Spleen (tissue), 11 donors: ENCODE measurements at regions not wholly inside any gene's neighbourhood (a gene's known extent, or its start where the extent isn't known, plus 50 kb on each side); places are given as distances from the start of the nearest gene placed in this dataset.
"Not testable (repeated sequence)": the region's sequence is repeated elsewhere in the genome, so short reads cannot be mapped to it uniquely, and the experiment has no call there.

Experiments
- DNase-seq: peaks from one replicate; pipeline ENCODE4 v3.0.0-alpha.2; 2020
- H3K27ac ChIP-seq, 8 donors: fragments of 200-600 bp; sonication (generic) in 7 of 8; 1 replicate in 4 of 8; 2 replicates in 4 of 8; pipeline versions ENCODE4 v1.5.0 to v1.8.0; 2016 to 2021; ENCODE audit warnings: inconsistent platforms in 4 of 8, mild to moderate bottlenecking in 4 of 8, moderate library complexity in 1 of 8
- H3K27me3 ChIP-seq, 7 donors: fragments of 200-600 bp; sonication (generic) in 6 of 7; replicated peaks in 1 of 7; 1 replicate in 4 of 7; 2 replicates in 3 of 7; pipeline versions ENCODE4 v1.5.0 to v1.8.0; 2016 to 2021; ENCODE audit warnings: inconsistent platforms in 3 of 7, mild to moderate bottlenecking in 1 of 7
- H3K36me3 ChIP-seq, 6 donors: fragments of 200-600 bp; sonication (generic) in 5 of 6; 1 replicate in 4 of 6; 2 replicates in 2 of 6; pipeline versions ENCODE4 v1.5.0 to v1.8.0; 2016 to 2021; ENCODE audit warnings: inconsistent platforms in 2 of 6
- H3K4me1 ChIP-seq, 6 donors: fragments of 200-600 bp; sonication (generic) in 5 of 6; 1 replicate in 3 of 6; 2 replicates in 3 of 6; pipeline versions ENCODE4 v1.5.0 to v1.8.0; 2016 to 2021; ENCODE audit warnings: inconsistent platforms in 3 of 6
- H3K4me3 ChIP-seq, 8 donors: fragments of 200-600 bp; sonication (generic) in 7 of 8; 1 replicate in 4 of 8; 2 replicates in 4 of 8; pipeline versions ENCODE4 v1.5.0 to v1.8.0; 2016 to 2021; ENCODE audit warnings: inconsistent platforms in 4 of 8, mild to moderate bottlenecking in 4 of 8, moderate library complexity in 2 of 8
- H3K9me3 ChIP-seq, 8 donors: fragments of 200-600 bp; sonication (generic) in 7 of 8; 1 replicate in 4 of 8; 2 replicates in 4 of 8; pipeline versions ENCODE4 v1.5.0 to v1.8.0; 2016 to 2021; ENCODE audit warnings: inconsistent platforms in 4 of 8
- POLR2A ChIP-seq, 3 donors: fragments of 450-650 bp; IDR thresholded peaks; one replicate each; pipeline ENCODE4 v1.5.1; 2017; ENCODE audit warnings: antibody characterized with exemption in 3 of 3, mild to moderate bottlenecking in 1 of 3
- POLR2AphosphoS5 ChIP-seq, 3 donors: sonication (generic); formaldehyde crosslinking; IDR thresholded peaks; one replicate each; pipeline ENCODE4 v1.5.1; 2017; ENCODE audit warnings: antibody characterized with exemption in 3 of 3
- WGBS, 5 donors: extraction: QIAGEN DNeasy Blood & Tissue Kit in 3 of 5; methylation state at CpG; one replicate each; pipeline versions ENCODE4 v1.1.5 to v1.1.7; 2013 to 2018; 5-methylcytosine and 5-hydroxymethylcytosine counted together
- intact Hi-C: fragments of 100-400 bp; cut with DNase I; formaldehyde crosslinking; loops from one replicate; pipeline ENCODE4 v1.15.0; 2023; ENCODE audit warnings: low total_unique reads
- TF ChIP-seq, protein P1 (sequence below), 11 experiments: fragments of 200-600 bp in 7 of 11; fragments of 450-650 bp in 4 of 11; sonication (generic) in 4 of 11; IDR thresholded peaks in 8 of 11; conservative IDR thresholded peaks in 3 of 11; 1 replicate in 7 of 11; 2 replicates in 4 of 11; pipeline versions ENCODE4 v1.4.0 to v1.8.0; 2016 to 2021; ENCODE audit warnings: antibody characterized with exemption in 11 of 11, inconsistent platforms in 4 of 11, mild to moderate bottlenecking in 1 of 11
- donor health status: healthy with polysubstance abuse.
- donor health status: DM: no; HTN: no; CAD: no; lungs with moderate emphysema.
- donor health status: DM: no; HTN: no; CAD: no.
- donor health status: Bipolar disorder and iron deficiency.
- donor health status: healthy.
- donor health status: DM: no; HTN: no; CAD: no.
- donor health status: DM: yes; HTN: yes; CAD: no.

- Histone ChIP-seq H3K4me3 (no peak overlapping the region), H3K27me3 (no peaks in the 10 kb centered on the region), H3K4me1 (no peaks in the 10 kb centered on the region), H3K27ac (no peak overlapping the region), H3K9me3 (no peaks in the 10 kb centered on the region), H3K36me3 (no peaks in the 10 kb centered on the region)
- WGBS, 5 donors: 68 to 88% (median 75%) methylated on average over 5 of the region's 5 CpGs
- intact Hi-C loops: no loop called here
- TF ChIP-seq POLR2A (IDR thresholded peaks at IDR 0.05) (no peak), POLR2AphosphoS5 (IDR thresholded peaks at IDR 0.05) (no peak)
- TF ChIP-seq, protein P1, sequence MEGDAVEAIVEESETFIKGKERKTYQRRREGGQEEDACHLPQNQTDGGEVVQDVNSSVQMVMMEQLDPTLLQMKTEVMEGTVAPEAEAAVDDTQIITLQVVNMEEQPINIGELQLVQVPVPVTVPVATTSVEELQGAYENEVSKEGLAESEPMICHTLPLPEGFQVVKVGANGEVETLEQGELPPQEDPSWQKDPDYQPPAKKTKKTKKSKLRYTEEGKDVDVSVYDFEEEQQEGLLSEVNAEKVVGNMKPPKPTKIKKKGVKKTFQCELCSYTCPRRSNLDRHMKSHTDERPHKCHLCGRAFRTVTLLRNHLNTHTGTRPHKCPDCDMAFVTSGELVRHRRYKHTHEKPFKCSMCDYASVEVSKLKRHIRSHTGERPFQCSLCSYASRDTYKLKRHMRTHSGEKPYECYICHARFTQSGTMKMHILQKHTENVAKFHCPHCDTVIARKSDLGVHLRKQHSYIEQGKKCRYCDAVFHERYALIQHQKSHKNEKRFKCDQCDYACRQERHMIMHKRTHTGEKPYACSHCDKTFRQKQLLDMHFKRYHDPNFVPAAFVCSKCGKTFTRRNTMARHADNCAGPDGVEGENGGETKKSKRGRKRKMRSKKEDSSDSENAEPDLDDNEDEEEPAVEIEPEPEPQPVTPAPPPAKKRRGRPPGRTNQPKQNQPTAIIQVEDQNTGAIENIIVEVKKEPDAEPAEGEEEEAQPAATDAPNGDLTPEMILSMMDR (IDR thresholded peaks at IDR 0.05 in 8 of 11, conservative IDR thresholded peaks at IDR 0.05 in 3 of 11): no peak
- DNase-seq: no peak
These were observed 61.5 kb downstream of the PRDM13 start for GRCh38 chr6:99668036-99668705.

DNA sequence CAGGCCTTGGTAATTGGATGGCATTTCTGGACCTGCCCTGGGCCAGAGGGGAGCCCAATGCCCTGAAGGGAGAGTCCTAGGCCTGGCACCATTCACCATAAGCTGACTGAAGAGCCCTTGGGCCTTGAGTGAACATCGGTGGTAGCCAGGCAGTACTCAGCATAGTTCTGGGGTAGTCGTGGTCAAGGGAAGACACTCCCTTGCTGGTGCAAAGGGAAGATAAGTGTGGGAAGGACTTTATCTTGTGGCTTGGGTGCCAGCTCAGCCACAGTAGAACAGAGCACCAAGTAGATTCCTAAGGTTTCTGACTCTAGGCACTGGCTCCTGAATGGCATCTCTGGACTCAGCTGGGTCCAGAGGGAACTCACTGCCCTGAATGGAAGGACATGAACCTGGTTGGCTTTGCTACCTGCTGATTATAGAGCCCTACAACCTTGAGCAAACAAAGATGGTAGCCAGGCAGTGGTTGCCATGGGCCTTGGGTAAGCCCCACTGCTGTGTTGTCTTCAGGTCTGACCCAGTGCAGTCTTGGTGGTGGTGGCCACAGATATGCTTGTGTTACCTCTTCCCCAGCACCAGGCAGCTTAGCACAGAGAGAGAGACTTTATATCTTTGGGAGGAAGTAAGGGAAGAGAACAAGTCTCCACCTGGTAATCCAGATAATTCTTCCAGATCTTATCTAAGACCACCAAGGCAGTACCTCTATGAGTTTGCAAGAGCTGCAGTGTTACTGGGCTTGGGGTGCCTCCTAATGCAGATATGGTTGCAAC, 83.5 kb downstream of the PRDM13 start:
- Histone ChIP-seq H3K4me3 (no peak overlapping the region), H3K27ac (no peak overlapping the region), H3K9me3 (no peaks in the 10 kb centered on the region), H3K4me1 (no peaks in the 10 kb centered on the region), H3K27me3 (peaks cover 0 to 30% (median 0%) of the 10 kb centered on the region in 7 donors), H3K36me3 (no peaks in the 10 kb centered on the region)
- intact Hi-C loops: no loop called here
- no peak for DNase-seq
- 83 to 89% (median 88%) methylated on average over 2 of the region's 2 CpGs for WGBS, 5 donors
- TF ChIP-seq, protein P1 (IDR thresholded peaks at IDR 0.05 in 8 of 11, conservative IDR thresholded peaks at IDR 0.05 in 3 of 11): no peak
- TF ChIP-seq POLR2A (IDR thresholded peaks at IDR 0.05): no peak
- TF ChIP-seq POLR2AphosphoS5 (IDR thresholded peaks at IDR 0.05): no peak

DNA sequence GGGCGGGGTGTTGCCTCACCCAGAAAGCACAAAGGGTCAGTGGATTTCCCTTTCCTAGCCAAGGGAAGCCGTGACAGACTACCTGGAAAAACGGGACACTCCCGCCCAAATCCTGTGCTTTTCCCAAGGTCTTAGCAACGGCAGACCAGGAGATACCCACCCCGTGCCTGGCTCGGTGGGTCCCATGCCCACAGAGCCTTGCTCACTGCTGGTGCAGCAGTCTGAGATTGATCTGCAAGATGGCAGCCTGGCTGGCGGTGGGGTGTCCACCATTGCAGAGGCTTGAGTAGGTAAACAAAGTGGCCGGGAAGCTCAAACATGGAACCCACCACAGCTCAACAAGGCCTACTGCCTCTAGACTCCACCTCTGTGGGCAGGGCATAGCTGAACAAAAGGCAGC, 95.7 kb downstream of the PRDM13 start:
- H3K27me3 ChIP-seq, intact Hi-C loops, DNase-seq, H3K36me3 ChIP-seq, H3K4me1 ChIP-seq, H3K27ac ChIP-seq, H3K9me3 ChIP-seq, H3K4me3 ChIP-seq: not testable (repeated sequence)
- 83 to 92% (median 87%) methylated on average over 4 to 9 of the region's 9 CpGs for WGBS, 5 donors

- H3K4me3 ChIP-seq: no peak overlapping the region
- H3K9me3 ChIP-seq: peaks cover 0 to 4% (median 0%) of the 10 kb centered on the region in 8 donors
- intact Hi-C loops: no loop called here
- no peaks in the 10 kb centered on the region for H3K36me3 ChIP-seq
- no peaks in the 10 kb centered on the region for H3K27me3 ChIP-seq
- DNase-seq: no peak
- no peak overlapping the region for H3K27ac ChIP-seq
- TF ChIP-seq, protein P1 (IDR thresholded peaks at IDR 0.05 in 8 of 11, conservative IDR thresholded peaks at IDR 0.05 in 3 of 11): no peak
- TF ChIP-seq POLR2AphosphoS5 (IDR thresholded peaks at IDR 0.05): no peak
- no peak for TF ChIP-seq POLR2A (IDR thresholded peaks at IDR 0.05)
- no peaks in the 10 kb centered on the region for H3K4me1 ChIP-seq
These were observed 102.4 kb downstream of the PRDM13 start for GRCh38 chr6:99709062-99709461.
